K562 (cell line): ENCODE measurements at regions not wholly inside any gene's neighbourhood (a gene's known extent, or its start where the extent isn't known, plus 50 kb on each side); places are given as distances from the start of the nearest gene placed in this dataset.
"Not testable (repeated sequence)": the region's sequence is repeated elsewhere in the genome, so short reads cannot be mapped to it uniquely, and the experiment has no call there.

Experiments
- ATAC-seq: fragments of 200-7000 bp; cut with Tn5 transposase; 3 replicates; pipeline ENCODE4 v1.9.1; 2020; ENCODE audit warnings: moderate library complexity
- BruUV-seq: library from RNA; stranded (reverse); fragments of 400-500 nt; replicated peaks from 2 replicates; lab custom pipeline; 2021; lab: Mats Ljungman, UMichigan
- CTCF ChIA-PET: fragments of 300-600 bp; formaldehyde crosslinking; extraction: SDS; loops from one replicate; lab custom pipeline; 2021; ENCODE audit warnings: low intra/inter-chr PET ratio; lab: Yijun Ruan, JAX
- POLR2A ChIA-PET: fragments of 300-600, 350-650 bp; sonication (Branson Sonifier 250); formaldehyde crosslinking; extraction: SDS; loops from one replicate; lab custom pipeline; 2021; ENCODE audit warnings: antibody characterized with exemption, inconsistent platforms; lab: Yijun Ruan, JAX
- DNase-seq, 4 experiments: peaks; one replicate each; pipeline versions ENCODE4 v3.0.0 to v3.0.0-alpha.2; 2011 to 2018; ENCODE audit warnings: low spot score in 3 of 4, mixed read lengths in 3 of 4; ENCODE audit errors: extremely low read depth in 1 of 4
- FAIRE-seq: peaks from 2 replicates; lab custom pipeline; 2011; peaks lifted over from hg19 to GRCh38; lab: Jason Lieb, UNC
- H2AFZ ChIP-seq: 2 replicates; pipeline ENCODE4 v1.6.0; 2011; ENCODE audit warnings: low read depth, low read length, control low read depth, inconsistent platforms
- H3K27ac ChIP-seq: fragments of 200-600 bp; 3 replicates; pipeline ENCODE4 v1.8.0; 2011; ENCODE audit warnings: low read depth, mild to moderate bottlenecking, control low read depth, inconsistent platforms, low read length, moderate library complexity, mixed read lengths; ENCODE audit errors: extremely low read depth
- H3K27me3 ChIP-seq, 2 experiments: fragments of 300-600 bp in 1 of 2; 2 replicates in 1 of 2; 3 replicates in 1 of 2; pipeline versions ENCODE4 v1.6.0 to v1.8.0; 2011; ENCODE audit warnings: inconsistent platforms in 2 of 2, low read length in 2 of 2, mild to moderate bottlenecking in 1 of 2, mixed read lengths in 1 of 2, moderate library complexity in 1 of 2; ENCODE audit not compliant: control insufficient read depth in 2 of 2, insufficient read depth in 2 of 2
- H3K36me3 ChIP-seq: fragments of 300-600 bp; 3 replicates; pipeline ENCODE4 v1.8.0; 2011; ENCODE audit warnings: mild to moderate bottlenecking, low read length, inconsistent platforms; ENCODE audit not compliant: control insufficient read depth, insufficient read depth
- H3K4me1 ChIP-seq, 2 experiments: fragments of 200-600 bp in 1 of 2; replicated peaks in 1 of 2; 2 replicates in 1 of 2; 3 replicates in 1 of 2; pipeline versions ENCODE4 v1.5.1 to v1.8.0; 2011; ENCODE audit warnings: inconsistent platforms in 2 of 2, low read length in 2 of 2, mild to moderate bottlenecking in 1 of 2, mixed read lengths in 1 of 2, moderate library complexity in 1 of 2; ENCODE audit not compliant: control insufficient read depth in 2 of 2, insufficient read depth in 2 of 2
- H3K4me2 ChIP-seq: 2 replicates; pipeline ENCODE4 v1.6.1; 2011; ENCODE audit warnings: low read length, control low read depth, inconsistent platforms, mixed read lengths; ENCODE audit not compliant: insufficient read depth
- H3K4me3 ChIP-seq: fragments of 200-600 bp; sonication (generic), shearing (Covaris generic); 2 replicates; pipeline ENCODE4 v1.5.1; 2016; ENCODE audit warnings: control low read depth, inconsistent platforms
- H3K79me2 ChIP-seq: fragments of 200-600 bp; 3 replicates; pipeline ENCODE4 v1.8.0; 2011; ENCODE audit warnings: low read length, inconsistent platforms; ENCODE audit not compliant: control insufficient read depth, insufficient read depth
- H3K9ac ChIP-seq, 2 experiments: 2 replicates each; pipeline versions ENCODE4 v1.6.0 to v1.6.1; 2011; ENCODE audit warnings: low read depth in 2 of 2, low read length in 2 of 2, control low read depth in 1 of 2, inconsistent platforms in 1 of 2, mild to moderate bottlenecking in 1 of 2, mixed read lengths in 1 of 2; ENCODE audit not compliant: insufficient read depth in 1 of 2
- H3K9me1 ChIP-seq: one replicate; pipeline ENCODE4 v1.6.0; 2011; ENCODE audit warnings: inconsistent platforms, mild to moderate bottlenecking, low read length, moderate library complexity; ENCODE audit not compliant: control insufficient read depth, insufficient read depth
- H3K9me3 ChIP-seq: replicated peaks from 2 replicates; pipeline ENCODE4 v1.5.1; 2011; ENCODE audit warnings: low read depth, low read length, inconsistent platforms; ENCODE audit not compliant: control insufficient read depth, insufficient read depth
- H4K20me1 ChIP-seq: replicated peaks from 2 replicates; pipeline ENCODE4 v1.6.1; 2011; ENCODE audit warnings: low read length, inconsistent platforms, mixed read lengths; ENCODE audit not compliant: control insufficient read depth, insufficient read depth
- CAMTA2 ChIP-seq: fragments of 250-450 bp; sonication (Bioruptor Pico); conservative IDR thresholded peaks from 2 replicates; pipeline ENCODE4 v1.5.1; 2022
- CREM ChIP-seq: IDR thresholded peaks from 2 replicates; pipeline ENCODE4 v1.6.1; 2014; ENCODE audit warnings: antibody characterized with exemption, low read depth
- SRSF7 ChIP-seq: fragments of 200-400 bp; formaldehyde crosslinking; optimal IDR thresholded peaks from 2 replicates; pipeline ENCODE3; 2017; ENCODE audit warnings: mild to moderate bottlenecking, low read depth, low read length
- ZC3H4 ChIP-seq: sonication (generic); formaldehyde crosslinking; IDR thresholded peaks from 2 replicates; pipeline ENCODE4 v1.9.0; 2021; ENCODE audit warnings: missing genetic modification reagents, borderline replicate concordance
- WGBS: fragments of 100-300 bp; shearing (Covaris generic); methylation state at CpG from one replicate; pipeline ENCODE4 v1.1.6; 2016; ENCODE audit warnings: low coverage, mixed read lengths; ENCODE audit not compliant: insufficient coverage; ENCODE audit errors: missing lambda C conversion rate; 5-methylcytosine and 5-hydroxymethylcytosine counted together
- in situ Hi-C: fragments of 300-500 bp; cut with MboI; formaldehyde crosslinking; loops from 4 replicates; pipeline ENCODE4 v1.15.0; 2018; ENCODE audit warnings: inconsistent platforms, mixed read lengths
- intact Hi-C: fragments of 100-400 bp; cut with micrococcal nuclease; formaldehyde crosslinking; loops from 2 replicates; pipeline ENCODE4 v1.14.2; 2022
- TF ChIP-seq, protein P1 (sequence below): fragments of 450-650 bp; conservative IDR thresholded peaks from 2 replicates; pipeline ENCODE4 v1.6.1; 2016; ENCODE audit warnings: missing genetic modification characterization, low read depth, mild to moderate bottlenecking, missing compliant biosample characterization, moderate library complexity
- TF ChIP-seq, protein P2 (sequence below), 2 experiments: fragments of 450-650 bp; conservative IDR thresholded peaks; 2 replicates each; pipeline ENCODE4 v1.6.1; 2017; ENCODE audit warnings: mild to moderate bottlenecking in 2 of 2, moderate library complexity in 2 of 2
- TF ChIP-seq, protein P3 (sequence below): sonication (generic); formaldehyde crosslinking; IDR thresholded peaks from 2 replicates; pipeline ENCODE4 v1.8.0; 2022; ENCODE audit warnings: mild to moderate bottlenecking, missing genetic modification reagents, borderline replicate concordance

DNA sequence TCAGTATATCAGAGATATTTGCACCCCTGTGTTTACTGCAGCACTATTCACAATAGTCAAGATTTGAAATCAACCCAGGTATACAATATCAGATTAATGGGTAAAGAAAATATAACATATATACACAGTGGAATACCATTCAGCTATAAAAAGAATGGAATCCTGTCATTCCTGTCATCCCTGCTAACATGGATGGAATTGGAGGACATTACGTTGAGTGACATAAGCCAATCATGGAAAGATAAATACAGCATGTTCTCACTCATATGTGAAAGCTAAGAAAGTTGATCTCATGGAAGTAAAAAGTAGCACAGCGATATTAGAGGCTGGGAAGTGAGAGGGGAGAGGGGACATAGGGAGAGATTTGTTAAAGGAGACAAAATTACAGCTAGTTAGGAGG, 171.0 kb downstream of the ARL5B start:
- TF ChIP-seq ZC3H4 (CRISPR knock-in tag) (no peak), SRSF7 (no peak), CAMTA2 (CRISPR knock-in tag) (no peak), CREM (no peak)
- TF ChIP-seq, protein P1, sequence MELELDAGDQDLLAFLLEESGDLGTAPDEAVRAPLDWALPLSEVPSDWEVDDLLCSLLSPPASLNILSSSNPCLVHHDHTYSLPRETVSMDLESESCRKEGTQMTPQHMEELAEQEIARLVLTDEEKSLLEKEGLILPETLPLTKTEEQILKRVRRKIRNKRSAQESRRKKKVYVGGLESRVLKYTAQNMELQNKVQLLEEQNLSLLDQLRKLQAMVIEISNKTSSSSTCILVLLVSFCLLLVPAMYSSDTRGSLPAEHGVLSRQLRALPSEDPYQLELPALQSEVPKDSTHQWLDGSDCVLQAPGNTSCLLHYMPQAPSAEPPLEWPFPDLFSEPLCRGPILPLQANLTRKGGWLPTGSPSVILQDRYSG, result no peak
- TF ChIP-seq, protein P2, sequence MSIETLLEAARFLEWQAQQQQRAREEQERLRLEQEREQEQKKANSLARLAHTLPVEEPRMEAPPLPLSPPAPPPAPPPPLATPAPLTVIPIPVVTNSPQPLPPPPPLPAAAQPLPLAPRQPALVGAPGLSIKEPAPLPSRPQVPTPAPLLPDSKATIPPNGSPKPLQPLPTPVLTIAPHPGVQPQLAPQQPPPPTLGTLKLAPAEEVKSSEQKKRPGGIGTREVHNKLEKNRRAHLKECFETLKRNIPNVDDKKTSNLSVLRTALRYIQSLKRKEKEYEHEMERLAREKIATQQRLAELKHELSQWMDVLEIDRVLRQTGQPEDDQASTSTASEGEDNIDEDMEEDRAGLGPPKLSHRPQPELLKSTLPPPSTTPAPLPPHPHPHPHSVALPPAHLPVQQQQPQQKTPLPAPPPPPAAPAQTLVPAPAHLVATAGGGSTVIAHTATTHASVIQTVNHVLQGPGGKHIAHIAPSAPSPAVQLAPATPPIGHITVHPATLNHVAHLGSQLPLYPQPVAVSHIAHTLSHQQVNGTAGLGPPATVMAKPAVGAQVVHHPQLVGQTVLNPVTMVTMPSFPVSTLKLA (conservative IDR thresholded peaks at IDR 0.05), result no peak
- TF ChIP-seq, protein P3, sequence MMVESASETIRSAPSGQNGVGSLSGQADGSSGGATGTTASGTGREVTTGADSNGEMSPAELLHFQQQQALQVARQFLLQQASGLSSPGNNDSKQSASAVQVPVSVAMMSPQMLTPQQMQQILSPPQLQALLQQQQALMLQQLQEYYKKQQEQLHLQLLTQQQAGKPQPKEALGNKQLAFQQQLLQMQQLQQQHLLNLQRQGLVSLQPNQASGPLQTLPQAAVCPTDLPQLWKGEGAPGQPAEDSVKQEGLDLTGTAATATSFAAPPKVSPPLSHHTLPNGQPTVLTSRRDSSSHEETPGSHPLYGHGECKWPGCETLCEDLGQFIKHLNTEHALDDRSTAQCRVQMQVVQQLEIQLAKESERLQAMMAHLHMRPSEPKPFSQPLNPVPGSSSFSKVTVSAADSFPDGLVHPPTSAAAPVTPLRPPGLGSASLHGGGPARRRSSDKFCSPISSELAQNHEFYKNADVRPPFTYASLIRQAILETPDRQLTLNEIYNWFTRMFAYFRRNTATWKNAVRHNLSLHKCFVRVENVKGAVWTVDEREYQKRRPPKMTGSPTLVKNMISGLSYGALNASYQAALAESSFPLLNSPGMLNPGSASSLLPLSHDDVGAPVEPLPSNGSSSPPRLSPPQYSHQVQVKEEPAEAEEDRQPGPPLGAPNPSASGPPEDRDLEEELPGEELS (CRISPR knock-in tag), result no peak
- ChIA-PET CTCF (no interaction called here), POLR2A (interaction anchor here (0.5 kb wide), 1 partner anchor 365 kb away, joined by 3 read pairs; no protein-coding TSS in a partner anchor)
- no peaks in the 10 kb centered on the region; the same call in 1 of the 2 replicates for H3K9me3 ChIP-seq
- H3K27me3 ChIP-seq, result no peaks in the 10 kb centered on the region
- no TSS peak for BruUV-seq
- in situ Hi-C loops, result no loop called here
- DNase-seq, result no peak
- H3K79me2 ChIP-seq, result no peaks in the 10 kb centered on the region
- no peak overlapping the region for H2AFZ ChIP-seq
- WGBS, result 0% methylated on average over 2 of the region's 2 CpGs
- FAIRE-seq, result no peak
- H3K9ac ChIP-seq, result no peak overlapping the region
- no peak overlapping the region for H3K4me2 ChIP-seq
- no peak for ATAC-seq
- no peak overlapping the region for H3K27ac ChIP-seq
- intact Hi-C loops, result no loop called here
- no peaks in the 10 kb centered on the region for H3K36me3 ChIP-seq
- H4K20me1 ChIP-seq, result no peaks in the 10 kb centered on the region
- no peaks in the 10 kb centered on the region for H3K4me1 ChIP-seq
- H3K4me3 ChIP-seq, result no peak overlapping the region
- H3K9me1 ChIP-seq, result no peaks in the 10 kb centered on the region

DNA sequence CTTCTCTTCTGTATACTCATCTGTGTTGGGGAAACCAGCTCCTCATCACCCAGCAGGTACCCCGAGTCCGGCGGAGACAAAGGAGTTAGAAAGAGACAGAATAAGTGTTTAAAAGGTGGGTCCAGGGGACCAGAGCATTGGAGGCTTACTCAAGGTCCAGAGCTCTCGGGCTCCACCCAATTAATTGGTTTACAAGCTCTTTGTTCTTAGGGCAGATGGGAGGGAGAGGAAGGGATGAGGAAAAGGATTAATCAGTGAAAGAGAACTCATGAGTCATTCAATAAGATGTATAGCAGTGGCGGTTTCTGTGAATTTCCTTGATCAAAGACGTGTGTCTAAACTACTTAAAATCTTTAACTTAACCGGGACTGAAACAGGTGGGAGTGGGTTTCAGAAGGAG, 192.0 kb upstream of the MALRD1 start:
- in situ Hi-C loops, H3K27ac ChIP-seq, H3K4me3 ChIP-seq, H3K27me3 ChIP-seq, ATAC-seq, H3K9ac ChIP-seq, H3K36me3 ChIP-seq, H3K9me1 ChIP-seq, H3K4me2 ChIP-seq, H3K4me1 ChIP-seq, POLR2A ChIA-PET, H4K20me1 ChIP-seq, DNase-seq, H3K79me2 ChIP-seq, intact Hi-C loops, CTCF ChIA-PET, FAIRE-seq, H3K9me3 ChIP-seq, H2AFZ ChIP-seq, BruUV-seq: not testable (repeated sequence)
- 1% methylated on average over 7 of the region's 7 CpGs for WGBS
